ENCODE measurements at regions not wholly inside any gene's neighbourhood (a gene's known extent, or its start where the extent isn't known, plus 50 kb on each side); places are given as distances from the start of the nearest gene placed in this dataset.
"Not testable (repeated sequence)": the region's sequence is repeated elsewhere in the genome, so short reads cannot be mapped to it uniquely, and the experiment has no call there.

DNA sequence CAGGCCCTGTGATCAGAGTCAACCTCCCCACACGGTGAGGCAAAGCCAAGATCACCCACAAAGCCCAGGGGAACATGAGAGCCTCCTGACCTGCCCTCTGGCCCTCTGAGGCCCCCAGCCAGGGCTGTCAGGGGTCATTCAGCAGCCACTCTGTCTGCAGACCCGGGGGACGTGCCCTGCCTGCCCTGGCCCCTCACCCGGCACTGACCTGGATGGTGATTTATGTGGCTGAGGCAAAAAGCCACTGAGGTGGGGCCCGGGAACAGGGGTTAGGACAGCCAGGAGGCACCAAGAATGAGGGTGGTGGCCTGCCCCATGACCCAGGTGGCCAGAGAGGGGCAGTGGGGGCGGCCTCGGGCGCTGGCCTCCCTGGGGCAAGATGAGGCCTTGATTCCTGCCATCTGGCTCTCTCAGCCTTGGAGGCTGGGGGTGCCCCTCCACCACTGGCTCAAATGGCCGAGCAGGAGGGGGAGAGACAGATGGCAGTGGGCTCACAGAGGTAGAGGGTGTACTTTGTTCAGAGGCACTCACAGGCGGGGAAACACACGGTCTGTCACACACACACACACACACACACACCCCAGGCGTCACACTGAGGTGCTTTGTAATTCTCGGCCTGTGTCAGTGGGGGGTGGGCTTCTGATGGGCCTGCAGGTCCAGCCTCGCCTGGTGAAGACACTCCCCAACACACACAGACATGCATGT, 174.0 kb upstream of the GSE1 start:
- no peak for DNase-seq (ENCODE audit: low spot score)

DNA sequence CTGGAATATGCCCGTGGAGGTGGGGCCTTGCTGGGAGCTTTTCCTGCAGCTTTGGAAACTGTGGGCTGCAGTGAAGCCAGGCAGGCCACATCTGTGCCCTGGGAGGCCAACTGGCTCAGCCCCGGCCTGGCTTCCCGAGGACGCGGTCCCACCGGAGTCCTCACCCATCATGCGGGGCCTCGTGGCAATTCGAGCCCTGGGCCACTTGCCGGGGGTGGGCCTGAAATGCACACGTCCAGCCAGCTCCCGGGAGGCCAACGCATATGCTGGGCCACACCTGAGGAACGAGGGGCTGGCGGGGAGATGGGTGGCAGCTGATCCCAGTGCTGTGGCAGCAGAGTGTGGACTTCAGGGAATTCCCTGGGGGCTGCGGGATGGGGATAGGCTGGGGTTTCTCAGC, 172.4 kb upstream of the GSE1 start:
- DNase-seq (ENCODE audit: low spot score) = no peak

DNA sequence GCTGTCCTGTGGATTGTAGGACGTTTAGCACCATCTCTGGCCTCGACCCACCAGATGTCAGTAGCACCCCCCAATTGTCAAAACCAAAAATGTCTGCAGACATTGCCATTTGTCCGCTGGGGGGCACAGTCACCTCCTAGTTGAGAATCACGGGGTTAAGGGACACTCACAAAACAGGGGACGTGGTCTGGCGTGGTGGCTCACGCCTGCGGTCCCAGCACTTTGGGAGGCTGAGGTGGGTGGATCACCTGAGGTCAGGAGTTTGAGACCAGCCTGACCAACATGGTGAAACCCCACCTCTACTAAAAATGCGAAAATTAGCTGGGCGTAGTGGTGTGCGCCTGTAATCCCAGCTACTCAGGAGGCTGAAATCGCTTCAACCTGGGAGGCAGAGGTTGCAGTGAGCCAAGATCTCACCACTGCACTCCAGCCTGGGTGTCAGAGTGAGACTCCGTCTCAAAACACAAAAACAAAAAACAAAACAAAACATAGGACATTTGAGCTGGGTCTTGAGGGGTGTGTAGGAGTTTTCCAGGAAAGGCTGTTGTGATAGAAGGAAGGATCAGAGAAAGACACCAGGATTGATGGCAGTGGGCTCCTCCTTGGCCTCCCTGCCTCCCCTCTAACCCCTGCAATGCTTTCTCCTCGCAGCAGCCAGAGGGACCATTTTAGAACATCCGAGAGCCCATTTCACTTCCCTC, 171.8 kb upstream of the GSE1 start:
- DNase-seq (ENCODE audit: low spot score) = no peak

DNA sequence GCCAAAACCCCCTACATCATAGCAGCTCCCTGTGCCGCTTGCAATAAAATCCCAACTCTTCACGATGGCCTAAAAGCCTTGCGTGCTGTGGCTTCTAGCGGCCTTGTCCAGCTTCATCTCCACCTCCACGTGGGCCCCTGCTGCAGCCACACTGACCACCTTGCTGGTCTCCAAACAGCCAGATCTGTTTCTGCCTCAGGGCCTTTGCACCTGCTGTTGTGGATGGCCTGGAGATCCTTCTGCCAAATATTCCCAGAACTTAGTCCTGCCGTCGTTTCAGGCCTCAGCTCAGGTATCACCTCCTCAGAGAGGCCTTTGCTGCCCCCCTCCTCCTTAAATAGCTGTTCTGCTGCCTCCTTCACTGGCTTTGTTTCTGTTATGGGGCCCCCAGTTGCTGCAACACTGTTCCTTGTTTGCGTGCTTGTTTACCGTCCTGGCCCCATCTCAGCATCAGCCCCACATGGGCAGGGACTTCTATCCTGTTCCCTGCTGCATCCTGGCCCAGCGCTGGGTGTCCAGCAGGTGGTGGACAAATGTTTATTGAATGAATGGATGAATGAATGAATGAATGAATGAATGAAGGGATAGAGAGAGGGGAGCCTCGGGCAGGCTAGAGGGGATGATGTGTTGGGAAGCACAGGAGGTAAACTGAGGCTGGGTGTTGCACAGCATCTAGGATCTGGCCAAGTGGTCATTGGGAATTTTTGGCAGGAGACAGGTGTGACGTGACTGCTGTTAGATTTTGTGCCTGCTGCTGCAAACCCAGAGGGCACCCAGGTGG, 171.0 kb upstream of the GSE1 start:
- DNase-seq (ENCODE audit: low spot score) = no peak

- DNase-seq (ENCODE audit: low spot score) = no peak
These were observed 170.0 kb upstream of the GSE1 start for GRCh38 chr16:85443116-85443515.

- no peak for DNase-seq (ENCODE audit: low spot score)
These were observed 169.6 kb upstream of the GSE1 start for GRCh38 chr16:85443531-85443930.

- no peak for DNase-seq (ENCODE audit: low spot score)
These were observed 167.9 kb upstream of the GSE1 start for GRCh38 chr16:85445064-85445778.

GRCh38 chr16:85445779-85446222, 167.3 kb upstream of the GSE1 start:
- no peak for DNase-seq (ENCODE audit: low spot score)

- no peak for DNase-seq (ENCODE audit: low spot score)
These were observed 166.0 kb upstream of the GSE1 start for GRCh38 chr16:85446951-85447692.

GRCh38 chr16:85447693-85448313, 165.3 kb upstream of the GSE1 start:
- no peak for DNase-seq (ENCODE audit: low spot score)

DNA sequence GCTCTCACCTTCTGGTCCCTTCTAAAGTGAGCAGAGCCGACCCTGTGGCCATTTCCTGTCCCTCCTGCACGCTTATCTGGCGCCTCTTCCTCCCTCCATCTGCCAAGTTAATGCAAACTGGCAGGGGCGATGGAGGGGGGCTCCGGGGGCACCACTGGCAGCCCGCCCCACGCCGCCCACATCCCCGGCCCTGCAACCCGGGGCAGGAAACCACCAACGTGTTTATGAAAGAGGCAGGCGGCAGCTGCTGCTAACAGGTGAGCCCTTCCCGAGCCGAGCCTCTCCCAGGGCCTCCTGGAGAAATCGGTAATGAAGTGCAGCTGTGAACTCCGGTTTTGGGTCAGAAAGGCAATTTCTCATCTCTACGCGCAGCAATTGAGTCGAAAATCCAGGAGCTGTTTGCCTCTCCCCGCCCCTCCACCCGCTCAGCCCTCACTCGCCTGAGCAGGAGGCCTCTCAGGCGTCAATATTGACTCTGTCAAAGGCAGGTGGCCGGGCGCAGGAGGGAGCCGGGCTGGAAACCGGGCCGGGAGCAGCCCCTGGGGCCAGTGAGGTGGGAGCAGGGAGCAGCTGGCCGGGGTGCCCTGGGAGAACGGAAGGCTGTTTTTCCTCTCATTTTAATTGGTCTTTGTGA, 164.4 kb upstream of the GSE1 start:
- no peak for DNase-seq (ENCODE audit: low spot score)

DNA sequence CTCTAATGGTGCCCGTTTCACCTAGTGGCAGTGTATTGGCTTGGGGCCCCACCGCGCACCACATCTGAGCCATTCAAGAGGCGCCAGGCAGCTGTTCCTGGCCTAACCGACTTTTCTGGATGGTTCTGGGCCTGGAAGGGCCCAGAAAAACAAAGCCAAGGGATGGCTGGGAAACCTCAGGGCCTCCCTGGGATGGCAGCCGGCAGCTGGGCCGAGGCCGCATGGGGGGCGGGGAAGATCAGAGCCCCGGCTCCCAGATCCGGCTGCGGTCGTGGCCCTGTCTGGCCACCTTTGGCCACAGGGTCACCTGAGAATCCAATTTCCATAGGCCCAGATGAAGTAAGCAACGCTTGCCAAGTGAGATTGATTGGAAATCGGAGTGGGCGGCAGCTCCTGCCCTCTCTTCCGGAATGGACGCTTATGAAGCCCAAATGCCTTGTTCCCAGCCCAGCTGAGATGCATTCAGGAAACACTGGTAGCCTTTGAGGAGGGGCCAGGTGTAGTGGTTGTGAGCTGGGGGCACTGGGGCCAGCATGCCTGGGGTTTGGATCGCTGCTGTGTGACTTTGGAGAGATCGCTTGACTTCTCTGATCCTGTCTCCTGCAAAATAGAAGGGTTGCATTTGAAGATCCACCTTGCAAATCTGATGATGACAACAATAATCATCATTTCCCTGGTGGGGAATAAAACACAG, 163.8 kb upstream of the GSE1 start:
- no peak for DNase-seq (ENCODE audit: low spot score)

DNA sequence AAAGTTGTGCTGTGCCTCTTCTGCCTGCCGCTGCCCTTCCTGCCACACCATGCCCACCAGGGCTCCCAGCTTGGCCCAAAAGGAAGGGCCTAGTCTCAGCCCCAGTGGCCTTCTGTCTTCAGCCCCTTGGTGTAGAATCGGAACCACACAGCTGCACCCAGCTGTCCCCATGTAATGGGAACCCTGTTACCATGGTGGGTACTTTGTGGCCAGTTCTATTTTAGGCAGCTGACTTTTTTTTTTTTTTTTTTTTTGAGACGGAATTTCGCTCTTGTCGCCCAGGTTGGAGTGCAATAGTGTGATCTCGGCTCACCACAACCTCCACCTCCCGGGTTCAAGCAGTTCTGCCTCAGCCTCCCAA, 163.3 kb upstream of the GSE1 start:
- DNase-seq (ENCODE audit: low spot score) = no peak

DNA sequence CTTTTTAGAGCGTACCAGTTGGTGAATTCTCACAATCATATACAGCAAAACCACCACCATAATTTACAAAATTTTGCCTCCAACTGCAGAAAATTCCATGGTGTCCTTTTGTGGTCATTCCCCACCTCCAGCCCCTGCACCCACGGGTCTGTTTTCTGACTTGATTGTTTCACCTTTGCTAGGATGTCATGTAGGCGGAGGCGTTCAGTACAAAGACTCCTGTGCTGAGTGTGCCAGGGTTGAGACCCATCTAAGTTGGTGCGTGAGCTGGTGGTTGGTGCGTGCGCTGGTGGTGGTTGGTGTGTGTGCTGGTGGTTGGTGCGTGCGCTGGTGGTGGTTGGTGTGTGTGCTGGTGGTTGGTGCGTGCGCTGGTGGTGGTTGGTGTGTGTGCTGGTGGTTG, 162.0 kb upstream of the GSE1 start:
- DNase-seq (ENCODE audit: low spot score) = not testable (repeated sequence)

DNA sequence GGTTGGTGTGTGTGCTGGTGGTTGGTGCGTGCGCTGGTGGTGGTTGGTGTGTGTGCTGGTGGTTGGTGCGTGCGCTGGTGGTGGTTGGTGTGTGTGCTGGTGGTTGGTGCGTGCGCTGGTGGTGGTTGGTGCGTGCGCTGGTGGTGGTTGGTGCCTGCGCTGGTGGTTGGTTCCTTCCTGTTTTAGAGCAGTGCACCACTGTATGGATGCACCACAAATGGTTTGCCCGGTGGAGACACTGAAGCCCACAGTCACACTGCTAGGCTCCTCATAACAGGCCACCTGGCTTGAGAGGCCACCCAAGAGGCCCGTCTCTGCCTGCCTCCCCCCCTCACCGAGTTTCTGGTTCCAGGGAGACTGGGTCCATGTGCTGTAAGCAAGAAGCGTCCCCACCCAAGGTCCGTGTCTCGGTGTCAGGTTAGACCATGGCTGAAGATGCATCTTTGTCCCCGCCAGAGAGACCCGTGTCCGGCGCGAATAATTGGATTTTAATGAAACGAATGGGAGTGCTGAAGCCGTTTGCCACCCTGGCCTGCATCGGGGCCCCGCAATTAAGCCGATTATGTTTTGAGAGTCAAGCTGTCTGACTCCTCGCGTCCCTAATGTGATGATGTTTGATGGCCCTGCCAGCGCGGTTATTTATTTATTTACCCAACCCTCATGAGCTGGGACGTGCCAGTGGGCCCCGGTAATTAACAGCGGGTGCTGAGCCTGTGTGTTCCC, 161.3 kb upstream of the GSE1 start:
- DNase-seq (ENCODE audit: low spot score) = no peak

- no peak for DNase-seq (ENCODE audit: low spot score)
These were observed 160.5 kb upstream of the GSE1 start for GRCh38 chr16:85452364-85453193.

DNA sequence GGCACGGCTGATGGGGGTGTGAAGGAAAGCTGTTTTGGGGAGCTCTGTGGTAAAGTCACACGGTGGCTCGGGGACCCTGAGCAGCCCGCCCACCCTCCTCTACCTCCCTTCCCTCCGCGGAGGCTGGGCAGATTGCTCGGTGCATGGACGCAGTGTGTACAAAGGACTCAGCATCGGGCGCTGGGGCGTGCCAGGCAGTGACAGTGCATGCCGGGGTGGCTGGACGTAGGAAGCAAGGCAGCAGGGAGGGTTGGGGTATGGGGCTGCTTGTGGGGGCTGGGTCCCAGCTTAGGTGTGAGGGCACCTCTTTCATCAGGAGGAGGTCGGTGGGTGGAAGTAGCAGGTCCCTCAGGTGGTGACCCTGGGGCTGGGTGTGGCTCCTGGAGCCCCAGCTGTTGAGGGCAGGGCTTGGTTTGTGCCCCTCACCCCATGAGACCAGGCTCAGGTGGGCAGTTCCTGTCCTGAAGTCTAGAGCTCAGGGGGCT, 159.9 kb upstream of the GSE1 start:
- DNase-seq (ENCODE audit: low spot score) = no peak

DNA sequence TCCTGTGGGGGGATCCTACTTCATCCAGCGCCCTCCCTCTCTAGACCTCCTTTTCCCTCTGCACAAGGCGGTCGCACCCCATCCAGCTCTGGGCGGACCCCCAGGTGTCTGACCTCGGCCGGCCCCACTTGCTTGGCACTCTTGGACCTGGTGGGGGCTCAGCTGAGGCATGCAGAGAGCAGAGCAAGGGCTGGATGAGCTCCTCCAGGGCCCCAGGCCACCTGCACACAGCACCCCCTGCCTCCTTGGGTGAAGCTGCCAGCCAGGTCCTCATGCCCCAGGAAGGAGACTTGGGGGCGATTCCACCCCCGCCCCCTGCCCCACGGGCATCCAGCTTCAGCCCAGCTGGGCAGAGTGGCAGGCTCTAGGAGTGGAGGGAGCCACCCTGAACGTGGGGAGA, 159.4 kb upstream of the GSE1 start:
- no peak for DNase-seq (ENCODE audit: low spot score)

Data from mucosa of gallbladder (tissue), 1 donor.